ENCODE measurements at regions not wholly inside any gene's neighbourhood (a gene's known extent, or its start where the extent isn't known, plus 50 kb on each side); places are given as distances from the start of the nearest gene placed in this dataset.

GRCh38 chr5:84863020-84863419, 478.3 kb upstream of the EDIL3 start:
- H3K4me3 ChIP-seq (ENCODE audit: low read depth, low read length) = no peak overlapping the region
- no peak for TF ChIP-seq CTCF (IDR thresholded peaks at IDR 0.05; ENCODE audit: low read depth, low read length, missing control alignments)
- DNase-seq (ENCODE audit: low read depth) = no peak

- TF ChIP-seq CTCF (IDR thresholded peaks at IDR 0.05; ENCODE audit: low read depth, low read length, missing control alignments) = no peak
- no peak for DNase-seq (ENCODE audit: low read depth)
- H3K4me3 ChIP-seq (ENCODE audit: low read depth, low read length) = no peak overlapping the region
These were observed 477.5 kb upstream of the EDIL3 start for GRCh38 chr5:84862132-84862531.

GRCh38 chr5:84861306-84861705, 476.6 kb upstream of the EDIL3 start:
- H3K4me3 ChIP-seq (ENCODE audit: low read depth, low read length) = no peak overlapping the region
- DNase-seq (ENCODE audit: low read depth) = no peak
- no peak for TF ChIP-seq CTCF (IDR thresholded peaks at IDR 0.05; ENCODE audit: low read depth, low read length, missing control alignments)

- H3K4me3 ChIP-seq (ENCODE audit: low read depth, low read length) = no peak overlapping the region
- no peak for DNase-seq (ENCODE audit: low read depth)
- no peak for TF ChIP-seq CTCF (IDR thresholded peaks at IDR 0.05; ENCODE audit: low read depth, low read length, missing control alignments)
These were observed 474.4 kb upstream of the EDIL3 start for GRCh38 chr5:84859056-84859455.

- TF ChIP-seq CTCF (IDR thresholded peaks at IDR 0.05; ENCODE audit: low read depth, low read length, missing control alignments) = no peak
These were observed 447.0 kb upstream of the EDIL3 start for GRCh38 chr5:84831701-84832100.

GRCh38 chr5:84830265-84830664, 445.6 kb upstream of the EDIL3 start:
- TF ChIP-seq CTCF (IDR thresholded peaks at IDR 0.05; ENCODE audit: low read depth, low read length, missing control alignments) = no peak
- no peak for DNase-seq (ENCODE audit: low read depth)
- H3K4me3 ChIP-seq (ENCODE audit: low read depth, low read length) = no peak overlapping the region

More at GRCh38 chr5:84831701-84832100, 447.0 kb upstream of the EDIL3 start:
- DNase-seq (ENCODE audit: low read depth) = no peak
- H3K4me3 ChIP-seq (ENCODE audit: low read depth, low read length) = no peak overlapping the region

GRCh38 chr5:84825606-84826005, 440.9 kb upstream of the EDIL3 start:
- TF ChIP-seq CTCF (IDR thresholded peaks at IDR 0.05; ENCODE audit: low read depth, low read length, missing control alignments) = no peak
- DNase-seq (ENCODE audit: low read depth) = no peak
- no peak overlapping the region for H3K4me3 ChIP-seq (ENCODE audit: low read depth, low read length)

Measured in GM12864 (cell line).